BLaER1 (cell line): ENCODE measurements at regions not wholly inside any gene's neighbourhood (a gene's known extent, or its start where the extent isn't known, plus 50 kb on each side); places are given as distances from the start of the nearest gene placed in this dataset.
"Not testable (repeated sequence)": the region's sequence is repeated elsewhere in the genome, so short reads cannot be mapped to it uniquely, and the experiment has no call there.

Source experiments
- H3K27ac ChIP-seq: shearing (Covaris generic); formaldehyde crosslinking; 2 replicates; pipeline ENCODE4 v1.8.1; 2022
- H3K27me3 ChIP-seq: shearing (Covaris generic); formaldehyde crosslinking; 2 replicates; pipeline ENCODE4 v1.8.1; 2022
- H3K36me3 ChIP-seq: shearing (Covaris generic); formaldehyde crosslinking; 2 replicates; pipeline ENCODE4 v1.8.1; 2022
- H3K4me1 ChIP-seq: shearing (Covaris generic); formaldehyde crosslinking; 2 replicates; pipeline ENCODE4 v1.8.1; 2022
- H3K4me2 ChIP-seq: shearing (Covaris generic); formaldehyde crosslinking; 2 replicates; pipeline ENCODE4 v1.8.1; 2022
- H3K4me3 ChIP-seq: shearing (Covaris generic); formaldehyde crosslinking; 2 replicates; pipeline ENCODE4 v1.8.1; 2022
- H3K9ac ChIP-seq: shearing (Covaris generic); formaldehyde crosslinking; 2 replicates; pipeline ENCODE4 v1.8.1; 2022
- H3K9me3 ChIP-seq: shearing (Covaris generic); formaldehyde crosslinking; 2 replicates; pipeline ENCODE4 v1.8.1; 2022
- H4K20me1 ChIP-seq: shearing (Covaris generic); formaldehyde crosslinking; 2 replicates; pipeline ENCODE4 v1.8.1; 2022
- Cebpa-rat ChIP-seq: shearing (Covaris generic); IDR thresholded peaks from 2 replicates; pipeline ENCODE4 v1.8.1; 2022

DNA sequence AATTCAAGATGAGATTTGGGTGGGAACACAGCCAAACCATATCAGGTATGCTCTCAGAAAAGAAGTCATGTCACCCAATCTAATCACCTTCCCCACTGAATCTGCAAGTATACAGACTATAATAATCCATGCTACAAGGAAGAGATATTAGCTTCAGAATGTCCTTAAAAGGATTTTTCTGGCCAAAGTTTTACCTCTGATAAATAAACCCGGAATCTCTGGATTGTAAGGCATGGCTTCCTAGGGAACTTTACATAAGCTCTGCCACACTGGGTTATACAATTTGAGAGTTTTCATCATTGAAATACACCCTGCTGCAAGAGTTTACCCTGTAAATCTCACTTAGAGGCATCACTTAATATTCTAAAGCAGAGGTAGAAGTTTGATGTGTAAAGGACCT, 330.5 kb upstream of the KCNMB2 start:
- H3K9me3 ChIP-seq = no peaks in the 10 kb centered on the region
- peaks cover 6% of the 10 kb centered on the region; the same call in 1 of the 2 replicates for H3K4me1 ChIP-seq
- TF ChIP-seq Cebpa-rat = no peak
- no peak overlapping the region for H3K9ac ChIP-seq
- no peaks in the 10 kb centered on the region for H4K20me1 ChIP-seq
- H3K27me3 ChIP-seq = no peaks in the 10 kb centered on the region
- H3K36me3 ChIP-seq = no peaks in the 10 kb centered on the region
- H3K4me3 ChIP-seq = no peak overlapping the region
- H3K4me2 ChIP-seq = no peak overlapping the region
- H3K27ac ChIP-seq = no peak overlapping the region

DNA sequence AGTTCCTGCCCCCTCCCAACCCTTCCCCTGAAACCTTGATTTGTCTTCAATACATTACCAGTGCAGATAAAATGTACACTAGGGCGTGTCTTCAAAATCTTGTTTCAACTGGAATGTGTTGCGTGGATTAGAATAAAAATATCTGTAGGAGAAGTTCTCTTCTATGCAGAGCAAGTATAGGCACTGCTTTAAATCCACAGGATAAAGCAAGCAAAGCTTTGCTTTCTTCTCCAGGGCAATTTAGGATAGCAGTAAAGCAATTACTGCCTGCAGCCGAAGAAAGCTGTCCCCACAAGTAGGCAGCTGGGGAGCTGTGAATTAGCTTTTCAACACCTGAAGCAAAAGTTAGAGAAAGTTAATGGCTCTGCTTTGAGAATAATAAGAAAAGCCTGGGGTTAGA, 329.7 kb upstream of the KCNMB2 start:
- H4K20me1 ChIP-seq = no peaks in the 10 kb centered on the region
- no peaks in the 10 kb centered on the region for H3K9me3 ChIP-seq
- H3K36me3 ChIP-seq = no peaks in the 10 kb centered on the region
- H3K9ac ChIP-seq = no peak overlapping the region
- no peaks in the 10 kb centered on the region for H3K27me3 ChIP-seq
- no peak for TF ChIP-seq Cebpa-rat
- H3K27ac ChIP-seq = no peak overlapping the region
- H3K4me2 ChIP-seq = no peak overlapping the region
- H3K4me3 ChIP-seq = no peak overlapping the region
- peaks cover 6% of the 10 kb centered on the region; the same call in 1 of the 2 replicates for H3K4me1 ChIP-seq

DNA sequence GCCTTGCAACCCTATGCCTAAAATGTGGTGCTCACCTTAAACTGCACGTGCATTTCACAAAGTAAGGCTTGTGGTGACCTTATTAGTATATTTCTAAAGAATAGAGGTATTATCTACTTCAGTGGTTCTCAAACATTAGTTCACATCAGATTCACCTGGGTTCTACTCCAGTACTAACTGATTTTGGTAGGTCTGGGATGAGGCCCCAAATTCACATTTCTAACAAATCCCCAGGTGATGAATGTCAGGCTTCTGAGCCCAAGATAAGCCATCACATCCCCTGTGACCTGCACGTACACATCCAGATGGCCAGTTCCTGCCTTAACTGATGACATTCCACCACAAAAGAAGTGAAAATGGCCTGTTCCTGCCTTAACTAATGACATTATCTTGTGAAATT, 329.1 kb upstream of the KCNMB2 start:
- not testable (repeated sequence) for H3K4me3 ChIP-seq, H3K4me1 ChIP-seq, H3K27me3 ChIP-seq, H3K9ac ChIP-seq, H3K9me3 ChIP-seq, H4K20me1 ChIP-seq, H3K36me3 ChIP-seq, H3K4me2 ChIP-seq, H3K27ac ChIP-seq

DNA sequence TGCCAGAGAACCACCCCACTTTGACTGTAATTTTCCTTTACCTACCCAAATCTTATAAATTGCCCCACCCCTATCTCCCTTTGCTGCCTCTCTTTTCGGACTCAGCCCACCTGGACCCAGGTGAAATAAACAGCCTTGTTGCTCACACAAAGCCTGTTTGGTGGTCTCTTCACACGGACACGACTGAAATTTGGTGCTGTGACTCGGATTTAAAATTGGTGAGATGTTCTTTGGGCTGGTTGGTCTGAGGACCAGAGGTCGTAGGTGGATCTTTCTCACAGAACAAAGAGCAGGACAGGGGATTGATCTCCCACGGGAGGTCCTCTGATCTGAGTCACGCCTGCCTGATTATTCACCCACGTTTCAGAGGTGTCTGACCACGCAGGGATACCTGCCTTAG, 328.6 kb upstream of the KCNMB2 start:
- H4K20me1 ChIP-seq, H3K9ac ChIP-seq, H3K27me3 ChIP-seq, H3K4me3 ChIP-seq, H3K4me1 ChIP-seq, H3K27ac ChIP-seq, H3K9me3 ChIP-seq, H3K36me3 ChIP-seq, H3K4me2 ChIP-seq: not testable (repeated sequence)

DNA sequence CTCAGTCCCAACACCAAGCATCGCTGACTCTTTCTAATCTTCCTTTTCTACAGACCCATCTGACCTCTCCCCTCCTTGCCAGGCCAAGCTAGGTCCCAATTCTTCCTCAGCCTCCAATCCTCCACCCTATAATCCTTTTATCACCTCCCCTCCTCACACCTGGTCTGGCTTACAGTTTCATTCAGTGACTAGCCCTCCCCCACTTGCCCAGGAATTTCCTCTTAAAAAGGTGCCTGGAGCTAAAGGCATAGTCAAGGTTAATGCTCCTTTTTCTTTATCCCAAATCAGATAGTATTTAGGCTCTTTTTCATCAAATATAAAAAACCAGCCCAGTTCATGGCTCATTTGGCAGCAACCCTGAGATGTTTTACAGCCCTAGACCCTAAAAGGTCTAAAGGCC, 327.1 kb upstream of the KCNMB2 start:
- H3K4me1 ChIP-seq, H3K36me3 ChIP-seq, H3K27me3 ChIP-seq, H3K9ac ChIP-seq, H4K20me1 ChIP-seq, H3K9me3 ChIP-seq, H3K4me3 ChIP-seq, H3K4me2 ChIP-seq, H3K27ac ChIP-seq: not testable (repeated sequence)

DNA sequence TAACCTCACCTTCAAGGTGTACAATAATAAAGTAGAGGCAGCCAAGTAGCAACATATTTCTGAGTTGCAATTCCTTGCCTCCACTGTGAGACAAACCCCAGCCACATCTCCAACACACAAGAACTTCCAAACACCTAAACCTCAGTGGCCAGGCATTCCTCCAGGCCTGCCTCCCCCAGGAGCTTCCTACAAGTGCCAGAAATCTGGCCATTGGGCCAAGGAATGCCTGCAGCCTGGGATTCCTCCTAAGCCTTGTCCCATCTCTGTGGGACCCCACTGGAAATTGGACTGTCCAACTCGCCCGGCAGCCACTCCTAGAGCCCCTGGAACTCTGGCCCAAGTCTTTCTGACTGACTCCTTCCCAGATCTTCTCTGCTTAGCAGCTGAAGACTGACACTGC, 326.6 kb upstream of the KCNMB2 start:
- H3K4me2 ChIP-seq, H3K4me1 ChIP-seq, H3K27ac ChIP-seq, H3K27me3 ChIP-seq, H3K36me3 ChIP-seq, H3K9me3 ChIP-seq, H4K20me1 ChIP-seq, H3K4me3 ChIP-seq, H3K9ac ChIP-seq: not testable (repeated sequence)

DNA sequence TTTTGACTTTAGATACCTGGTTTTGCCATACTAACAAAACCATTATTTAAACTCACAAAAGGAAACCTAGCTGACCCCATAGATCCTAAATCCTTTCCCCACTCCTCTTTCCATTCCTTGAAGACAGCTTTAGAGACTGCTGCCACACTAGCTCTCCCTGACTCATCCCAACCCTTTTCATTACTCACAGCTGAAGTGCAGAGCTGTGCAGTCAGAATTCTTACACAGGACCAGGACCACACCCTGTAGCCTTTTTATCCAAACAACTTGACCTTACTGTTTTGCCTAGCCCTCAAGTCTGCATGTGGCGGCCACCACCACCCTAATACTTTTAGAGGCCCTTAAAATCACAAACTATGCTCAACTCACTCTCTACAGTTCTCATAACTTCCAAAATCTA, 325.1 kb upstream of the KCNMB2 start:
- not testable (repeated sequence) for H3K4me2 ChIP-seq, H3K27ac ChIP-seq, H3K9me3 ChIP-seq, H4K20me1 ChIP-seq, H3K4me1 ChIP-seq, H3K9ac ChIP-seq, H3K27me3 ChIP-seq, H3K36me3 ChIP-seq, H3K4me3 ChIP-seq

DNA sequence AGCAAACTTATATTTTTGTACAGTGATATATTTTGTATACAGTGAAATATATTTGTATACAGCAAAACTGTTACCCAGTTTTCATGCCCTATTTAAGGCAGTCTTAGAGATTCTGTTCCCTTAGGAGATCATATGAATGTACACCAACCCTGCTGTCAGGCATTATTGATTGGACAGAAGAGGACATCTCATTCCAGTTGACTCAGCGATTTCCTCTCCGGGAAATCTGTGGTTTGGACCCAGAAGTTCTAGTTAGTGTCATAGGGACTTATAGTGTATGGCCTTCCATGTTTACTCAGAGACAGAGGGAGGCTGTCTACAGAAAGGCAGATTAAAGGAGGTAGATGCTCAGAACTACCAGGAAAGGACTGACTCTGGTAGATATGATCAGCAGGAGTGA, 318.8 kb upstream of the KCNMB2 start:
- H3K27me3 ChIP-seq = no peaks in the 10 kb centered on the region
- H3K9me3 ChIP-seq = peaks cover 10% of the 10 kb centered on the region
- H4K20me1 ChIP-seq = no peaks in the 10 kb centered on the region
- H3K4me3 ChIP-seq = no peak overlapping the region
- H3K4me1 ChIP-seq = no peaks in the 10 kb centered on the region
- no peak overlapping the region for H3K27ac ChIP-seq
- TF ChIP-seq Cebpa-rat = no peak
- no peak overlapping the region for H3K9ac ChIP-seq
- H3K4me2 ChIP-seq = no peak overlapping the region
- no peaks in the 10 kb centered on the region for H3K36me3 ChIP-seq

DNA sequence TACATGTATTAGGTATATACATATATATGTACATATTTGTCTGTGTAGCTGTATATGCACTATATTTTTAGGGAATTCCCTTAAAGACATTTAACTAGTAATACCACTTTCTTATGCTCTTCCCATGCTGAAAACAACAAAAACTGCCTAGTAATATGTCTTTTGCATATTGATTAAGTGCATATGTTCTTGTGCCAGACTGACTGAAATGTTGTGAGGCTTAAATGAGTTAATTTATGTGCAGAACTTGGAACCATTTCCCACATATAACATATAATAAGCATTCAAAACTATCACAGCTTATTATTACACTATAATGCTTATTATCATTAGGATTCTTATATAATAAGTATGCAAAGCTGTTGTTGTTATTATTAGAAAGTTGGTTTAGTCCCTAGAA, 318.0 kb upstream of the KCNMB2 start:
- no peak overlapping the region for H3K4me3 ChIP-seq
- peaks cover 10% of the 10 kb centered on the region for H3K9me3 ChIP-seq
- H3K4me1 ChIP-seq = no peaks in the 10 kb centered on the region
- H3K4me2 ChIP-seq = no peak overlapping the region
- no peaks in the 10 kb centered on the region for H4K20me1 ChIP-seq
- H3K27ac ChIP-seq = no peak overlapping the region
- no peaks in the 10 kb centered on the region for H3K36me3 ChIP-seq
- TF ChIP-seq Cebpa-rat = no peak
- H3K9ac ChIP-seq = no peak overlapping the region
- no peaks in the 10 kb centered on the region for H3K27me3 ChIP-seq

DNA sequence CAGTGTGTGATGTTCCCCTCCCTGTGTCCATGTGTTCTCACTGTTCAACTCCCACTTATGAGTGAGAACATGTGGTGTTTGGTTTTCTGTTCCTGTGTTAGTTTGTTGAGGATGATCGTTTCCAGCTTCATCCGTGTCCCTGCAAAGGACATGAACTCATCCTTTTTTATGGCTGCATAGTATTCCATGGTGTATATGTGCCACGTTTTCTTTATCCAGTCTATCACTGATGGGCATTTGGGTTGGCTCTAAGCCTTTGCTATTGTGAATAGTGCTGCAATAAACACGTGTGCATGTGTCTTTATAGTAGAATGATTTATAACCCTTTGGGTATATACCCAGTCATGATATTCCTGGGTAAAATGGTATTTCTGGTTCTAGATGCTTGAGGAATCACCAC, 316.6 kb upstream of the KCNMB2 start:
- not testable (repeated sequence) for H3K36me3 ChIP-seq, H3K9ac ChIP-seq, H4K20me1 ChIP-seq, H3K4me3 ChIP-seq, H3K27me3 ChIP-seq, H3K27ac ChIP-seq, H3K4me2 ChIP-seq, H3K4me1 ChIP-seq
- peaks cover 10% of the 10 kb centered on the region for H3K9me3 ChIP-seq

DNA sequence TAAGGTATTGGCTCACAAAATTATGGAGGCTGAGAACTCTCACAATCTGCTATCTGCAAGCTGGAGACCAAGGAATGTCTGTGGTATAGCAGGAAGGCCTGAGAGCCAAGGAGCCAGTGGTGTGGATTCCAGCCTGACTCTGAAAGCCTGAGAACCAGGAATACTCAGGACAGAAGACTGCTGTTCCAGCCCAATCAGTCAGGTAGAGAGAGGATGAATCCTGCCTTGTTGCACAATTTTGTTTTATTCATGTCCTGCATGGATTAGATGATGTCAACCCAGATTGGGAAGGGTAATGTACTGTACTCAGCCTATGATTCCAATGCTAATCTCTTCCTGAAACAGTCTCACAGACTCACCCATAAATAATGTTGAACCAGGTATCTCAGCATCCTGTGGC, 312.4 kb upstream of the KCNMB2 start:
- Histone ChIP-seq H3K9me3 (peaks cover 10% of the 10 kb centered on the region), H4K20me1 (no peaks in the 10 kb centered on the region), H3K4me2 (no peak overlapping the region), H3K27me3 (no peaks in the 10 kb centered on the region), H3K9ac (no peak overlapping the region), H3K27ac (no peak overlapping the region), H3K36me3 (no peaks in the 10 kb centered on the region), H3K4me3 (no peak overlapping the region), H3K4me1 (no peaks in the 10 kb centered on the region)
- no peak for TF ChIP-seq Cebpa-rat

DNA sequence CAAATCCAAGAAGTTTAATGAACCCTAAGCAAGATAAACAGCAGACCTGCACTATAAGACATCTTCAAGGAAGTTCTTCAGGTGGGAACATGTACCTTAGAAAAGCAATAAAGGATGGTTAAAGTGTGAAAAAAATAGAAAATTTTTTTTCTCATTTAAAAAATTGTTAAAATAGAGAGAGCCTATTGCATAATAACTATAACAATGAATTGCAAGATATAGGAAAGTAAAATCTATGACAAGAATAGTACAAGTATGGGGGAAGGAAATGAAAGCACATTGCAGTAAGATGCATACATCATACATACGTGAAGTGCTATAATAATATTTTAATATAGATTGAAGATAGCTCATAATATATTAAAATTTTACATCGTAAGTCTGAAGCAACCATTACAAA, 310.1 kb upstream of the KCNMB2 start:
- no peak overlapping the region for H3K9ac ChIP-seq
- no peak overlapping the region for H3K4me2 ChIP-seq
- no peaks in the 10 kb centered on the region for H3K27me3 ChIP-seq
- H3K36me3 ChIP-seq = no peaks in the 10 kb centered on the region
- H3K27ac ChIP-seq = no peak overlapping the region
- no peak for TF ChIP-seq Cebpa-rat
- no peak overlapping the region for H3K4me3 ChIP-seq
- no peaks in the 10 kb centered on the region for H4K20me1 ChIP-seq
- no peaks in the 10 kb centered on the region for H3K9me3 ChIP-seq
- H3K4me1 ChIP-seq = no peaks in the 10 kb centered on the region
